Globus pallidus (tissue), 1 donor: ENCODE measurements at regions not wholly inside any gene's neighbourhood (a gene's known extent, or its start where the extent isn't known, plus 50 kb on each side); places are given as distances from the start of the nearest gene placed in this dataset.
A peak's percentile ranks its signal among the peaks of the same experiment; 100 is the strongest.
"Not testable (repeated sequence)": the region's sequence is repeated elsewhere in the genome, so short reads cannot be mapped to it uniquely, and the experiment has no call there.

Experiments
- DNase-seq: peaks from one replicate; pipeline ENCODE4 v3.0.0-alpha.2; 2015; ENCODE audit warnings: low spot score

GRCh38 chr13:16201202-16201601 is 2980.4 kb downstream of the TUBA3C start:
- not testable (repeated sequence) for DNase-seq

GRCh38 chr13:16160609-16161008 is 3021.0 kb downstream of the TUBA3C start:
- DNase-seq: not testable (repeated sequence)

GRCh38 chr13:16158958-16159357 is 3022.7 kb downstream of the TUBA3C start:
- DNase-seq: not testable (repeated sequence)

- not testable (repeated sequence) for DNase-seq
These were observed 3023.6 kb downstream of the TUBA3C start for GRCh38 chr13:16158016-16158415.

GRCh38 chr13:16152849-16153248 is 3028.8 kb downstream of the TUBA3C start:
- not testable (repeated sequence) for DNase-seq

GRCh38 chr13:16151296-16151695 is 3030.3 kb downstream of the TUBA3C start:
- not testable (repeated sequence) for DNase-seq

GRCh38 chr13:16149415-16149814 is 3032.2 kb downstream of the TUBA3C start:
- DNase-seq: not testable (repeated sequence)

GRCh38 chr13:16145652-16146051 is 3036.0 kb downstream of the TUBA3C start:
- DNase-seq: not testable (repeated sequence)

- DNase-seq: not testable (repeated sequence)
These were observed 3040.3 kb downstream of the TUBA3C start for GRCh38 chr13:16141361-16141760.

- not testable (repeated sequence) for DNase-seq
These were observed 3044.8 kb downstream of the TUBA3C start for GRCh38 chr13:16136846-16137245.

GRCh38 chr13:16128675-16129074 is 3052.9 kb downstream of the TUBA3C start:
- not testable (repeated sequence) for DNase-seq

- DNase-seq: peak; percentile 21
These were observed 3068.2 kb downstream of the TUBA3C start for GRCh38 chr13:16113391-16113790.
